ENCODE measurements at regions not wholly inside any gene's neighbourhood (a gene's known extent, or its start where the extent isn't known, plus 50 kb on each side); places are given as distances from the start of the nearest gene placed in this dataset.

DNA sequence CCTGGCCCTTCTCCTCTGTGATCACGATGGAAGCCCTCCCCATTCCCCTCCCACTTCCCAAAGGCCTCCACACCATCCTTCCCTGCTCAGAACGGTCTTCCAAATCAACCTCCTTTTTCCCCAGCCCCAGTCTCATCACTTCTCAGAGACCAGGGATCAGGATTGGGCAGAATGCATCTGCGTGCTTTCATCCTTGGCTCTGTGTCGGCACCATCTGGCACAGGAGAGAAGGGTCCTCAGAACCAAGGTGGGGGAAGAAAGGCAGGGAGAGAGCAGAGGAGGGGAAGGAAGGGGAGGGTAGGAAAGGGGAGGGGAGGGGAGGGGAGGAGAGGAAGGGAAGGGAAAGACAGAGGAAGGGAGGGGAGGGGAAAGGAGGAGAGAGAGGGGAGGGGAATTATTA is 52.4 kb upstream of the FICD start:
- Histone ChIP-seq H3K36me3 (ENCODE audit: low read depth, low read length) (no peaks in the 10 kb centered on the region), H3K27ac (ENCODE audit: low read length) (no peak overlapping the region), H3K4me3 (ENCODE audit: low read length) (no peak overlapping the region), H3K27me3 (ENCODE audit: low read length) (peaks cover 52% of the 10 kb centered on the region), H3K4me1 (ENCODE audit: insufficient read depth, low read length) (no peaks in the 10 kb centered on the region), H4K20me1 (ENCODE audit: low read length) (no peaks in the 10 kb centered on the region), H3K79me2 (ENCODE audit: low read length) (no peaks in the 10 kb centered on the region), H3K9me2 (replicated peaks; ENCODE audit: low read length) (no peaks in the 10 kb centered on the region), H3K9me3 (ENCODE audit: low read length) (no peaks in the 10 kb centered on the region), H3K9ac (ENCODE audit: low read length) (no peak overlapping the region), H3K4me2 (ENCODE audit: low read length) (no peak overlapping the region), H3F3A (ENCODE audit: low read length, unreplicated experiment) (no peaks in the 10 kb centered on the region), H2AFZ (ENCODE audit: low read length) (no peak overlapping the region)
- POLR2A ChIA-PET (ENCODE audit: unreplicated experiment): no interaction called here
- no TSS peak for BruUV-seq (replicated peaks)
- ATAC-seq (no peak), DNase-seq (no peak)
- intact Hi-C loops (cut with micrococcal nuclease): no loop called here
- CTCF ChIA-PET: no interaction called here
- TF ChIP-seq EZH2phosphoT487 (IDR thresholded peaks at IDR 0.05; ENCODE audit: borderline replicate concordance, low read length) (no peak), CTCF (conservative IDR thresholded peaks at IDR 0.05; ENCODE audit: low read depth, low read length) (no peak), EZH2 (IDR thresholded peaks at IDR 0.05; ENCODE audit: low read length, unreplicated experiment) (no peak)

DNA sequence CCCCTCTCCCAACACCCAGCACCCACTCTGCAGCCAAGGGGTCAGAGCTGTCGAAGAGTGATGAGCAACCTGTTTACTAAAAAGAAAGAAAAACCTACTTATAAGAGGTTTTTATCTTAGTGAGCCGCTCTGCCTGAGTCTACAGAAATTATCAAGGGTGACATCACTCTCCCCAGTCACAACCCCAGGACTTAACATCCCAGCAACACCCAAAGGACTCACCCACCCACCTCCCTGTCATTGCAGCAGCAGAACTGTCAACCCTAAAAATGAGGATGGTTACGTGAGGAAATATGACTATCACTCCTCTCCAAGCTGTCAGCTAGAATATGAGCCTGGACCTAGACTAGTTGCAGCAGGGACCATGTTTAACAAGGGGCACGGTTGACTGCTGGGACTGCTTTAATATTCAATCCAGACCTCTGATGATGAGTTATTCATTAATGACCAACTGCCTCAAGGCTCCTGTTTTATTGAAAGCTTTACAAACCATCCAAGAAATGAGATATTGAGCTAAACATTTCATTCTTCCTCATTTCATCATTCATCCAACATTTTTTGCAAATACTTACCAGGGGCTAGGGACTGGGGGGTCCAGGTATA is 53.9 kb upstream of the FICD start:
- no peaks in the 10 kb centered on the region for H4K20me1 ChIP-seq (ENCODE audit: low read length)
- no peak for DNase-seq
- H3K9ac ChIP-seq (ENCODE audit: low read length): no peak overlapping the region
- no peak overlapping the region for H3K27ac ChIP-seq (ENCODE audit: low read length)
- H2AFZ ChIP-seq (ENCODE audit: low read length): no peak overlapping the region
- no peaks in the 10 kb centered on the region for H3K36me3 ChIP-seq (ENCODE audit: low read depth, low read length)
- H3K9me2 ChIP-seq (replicated peaks; ENCODE audit: low read length): no peaks in the 10 kb centered on the region
- H3K4me2 ChIP-seq (ENCODE audit: low read length): no peak overlapping the region
- H3K79me2 ChIP-seq (ENCODE audit: low read length): no peaks in the 10 kb centered on the region
- peaks cover 52% of the 10 kb centered on the region for H3K27me3 ChIP-seq (ENCODE audit: low read length)
- CTCF ChIA-PET: interaction anchor here (0.6 kb wide), 1 partner anchor 784 kb away, joined by 8 read pairs; no protein-coding TSS in a partner anchor
- H3F3A ChIP-seq (ENCODE audit: low read length, unreplicated experiment): no peaks in the 10 kb centered on the region
- POLR2A ChIA-PET (ENCODE audit: unreplicated experiment): no interaction called here
- TF ChIP-seq EZH2 (IDR thresholded peaks at IDR 0.05; ENCODE audit: low read length, unreplicated experiment) (no peak), CTCF (conservative IDR thresholded peaks at IDR 0.05; ENCODE audit: low read depth, low read length) (no peak), EZH2phosphoT487 (IDR thresholded peaks at IDR 0.05; ENCODE audit: borderline replicate concordance, low read length) (no peak)
- no TSS peak for BruUV-seq (replicated peaks)
- H3K4me1 ChIP-seq (ENCODE audit: insufficient read depth, low read length): no peaks in the 10 kb centered on the region
- H3K9me3 ChIP-seq (ENCODE audit: low read length): no peaks in the 10 kb centered on the region
- no peak overlapping the region for H3K4me3 ChIP-seq (ENCODE audit: low read length)
- intact Hi-C loops (cut with micrococcal nuclease): no loop called here
- ATAC-seq: no peak

DNA sequence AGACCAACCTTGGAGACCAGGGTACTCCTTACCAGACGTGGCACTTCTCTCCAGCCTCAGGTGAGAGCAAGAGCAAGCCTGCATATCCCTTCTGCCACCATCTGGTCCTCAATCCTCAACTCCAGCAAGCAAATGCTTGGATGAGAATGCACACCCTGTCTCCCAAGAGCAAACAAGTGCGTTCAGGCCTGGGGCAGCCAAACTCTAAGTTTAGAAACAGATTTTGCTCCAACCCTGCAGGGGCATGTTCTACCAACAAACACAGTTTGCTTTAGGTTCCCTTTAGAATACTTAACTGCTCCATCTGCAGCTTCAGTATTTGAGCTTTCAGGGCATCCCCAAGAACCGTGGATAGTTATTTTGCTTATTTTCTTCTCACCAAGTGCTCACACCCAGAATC is 55.9 kb upstream of the FICD start:
- H3K79me2 ChIP-seq (ENCODE audit: low read length): no peaks in the 10 kb centered on the region
- no peak for ATAC-seq
- POLR2A ChIA-PET (ENCODE audit: unreplicated experiment): no interaction called here
- TF ChIP-seq EZH2 (IDR thresholded peaks at IDR 0.05; ENCODE audit: low read length, unreplicated experiment) (no peak), EZH2phosphoT487 (IDR thresholded peaks at IDR 0.05; ENCODE audit: borderline replicate concordance, low read length) (no peak), CTCF (conservative IDR thresholded peaks at IDR 0.05; ENCODE audit: low read depth, low read length) (no peak)
- H3K9ac ChIP-seq (ENCODE audit: low read length): no peak overlapping the region
- H3K9me2 ChIP-seq (replicated peaks; ENCODE audit: low read length): no peaks in the 10 kb centered on the region
- no peaks in the 10 kb centered on the region for H3F3A ChIP-seq (ENCODE audit: low read length, unreplicated experiment)
- BruUV-seq (replicated peaks): no TSS peak
- H3K27me3 ChIP-seq (ENCODE audit: low read length): peaks cover 57% of the 10 kb centered on the region
- H3K4me2 ChIP-seq (ENCODE audit: low read length): no peak overlapping the region
- no peak overlapping the region for H3K27ac ChIP-seq (ENCODE audit: low read length)
- no peaks in the 10 kb centered on the region for H3K36me3 ChIP-seq (ENCODE audit: low read depth, low read length)
- H3K9me3 ChIP-seq (ENCODE audit: low read length): no peaks in the 10 kb centered on the region
- no peaks in the 10 kb centered on the region for H3K4me1 ChIP-seq (ENCODE audit: insufficient read depth, low read length)
- no peak overlapping the region for H2AFZ ChIP-seq (ENCODE audit: low read length)
- intact Hi-C loops (cut with micrococcal nuclease): no loop called here
- no peak for DNase-seq
- CTCF ChIA-PET: interaction anchor here (0.6 kb wide), 1 partner anchor 669 kb away, joined by 3 read pairs; no protein-coding TSS in a partner anchor
- no peak overlapping the region for H3K4me3 ChIP-seq (ENCODE audit: low read length)
- no peaks in the 10 kb centered on the region for H4K20me1 ChIP-seq (ENCODE audit: low read length)

Measured in PC-3 (cell line).